NCI-H2227 (cell line): ENCODE measurements at regions not wholly inside any gene's neighbourhood (a gene's known extent, or its start where the extent isn't known, plus 50 kb on each side); places are given as distances from the start of the nearest gene placed in this dataset.
"Not testable (repeated sequence)": the region's sequence is repeated elsewhere in the genome, so short reads cannot be mapped to it uniquely, and the experiment has no call there.

Experiments used
- DNase-seq: peaks from one replicate; lab custom pipeline; 2025; ENCODE audit not compliant: unreplicated experiment; lab: John Stamatoyannopoulos, UW

DNA sequence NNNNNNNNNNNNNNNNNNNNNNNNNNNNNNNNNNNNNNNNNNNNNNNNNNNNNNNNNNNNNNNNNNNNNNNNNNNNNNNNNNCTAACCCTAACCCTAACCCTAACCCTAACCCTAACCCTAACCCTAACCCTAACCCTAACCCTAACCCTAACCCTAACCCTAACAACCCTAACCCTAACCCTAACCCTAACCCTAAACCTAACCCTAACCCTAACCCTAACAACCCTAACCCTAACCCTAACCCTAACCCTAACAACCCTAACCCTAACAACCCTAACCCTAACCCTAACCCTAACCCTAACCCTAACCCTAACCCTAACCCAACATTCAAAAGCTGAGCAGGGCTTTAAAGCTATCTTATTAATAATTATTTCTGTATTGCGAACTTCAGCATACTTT is 182.5 kb upstream of the FAM20C start:
- not testable (repeated sequence) for DNase-seq

DNA sequence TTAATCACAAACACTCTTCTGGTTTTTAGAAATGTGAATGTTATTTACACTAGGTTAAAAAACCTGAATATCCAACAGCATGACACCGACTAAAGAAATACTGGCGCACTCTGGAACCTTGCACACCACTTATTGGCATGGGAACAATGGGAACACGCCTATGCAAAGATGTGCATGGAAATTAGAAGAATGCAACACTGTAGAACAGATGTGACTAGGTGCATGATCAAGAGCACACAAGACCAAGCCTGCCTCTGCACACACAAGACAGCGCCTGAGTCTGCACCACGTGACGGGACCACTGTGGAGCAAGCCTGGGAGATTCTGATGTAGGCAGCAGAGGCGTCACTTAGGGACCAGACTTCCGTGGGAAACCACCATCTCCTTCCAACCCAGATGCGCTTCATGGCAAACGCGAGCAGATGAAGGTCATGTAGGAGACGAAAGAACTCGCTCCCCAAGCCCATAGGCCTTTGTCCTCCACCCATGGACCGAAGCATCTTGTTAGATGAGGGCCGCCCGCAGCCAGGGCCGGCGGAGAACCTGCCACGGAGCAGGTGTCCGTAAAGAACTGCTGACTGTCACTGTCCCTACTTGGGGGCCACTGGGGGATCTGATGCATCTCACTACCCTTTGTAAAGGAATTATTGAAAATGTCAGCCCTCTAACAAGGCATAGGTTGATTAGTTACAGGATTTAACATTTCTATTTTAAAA is 159.6 kb upstream of the FAM20C start:
- DNase-seq: not testable (repeated sequence)

DNA sequence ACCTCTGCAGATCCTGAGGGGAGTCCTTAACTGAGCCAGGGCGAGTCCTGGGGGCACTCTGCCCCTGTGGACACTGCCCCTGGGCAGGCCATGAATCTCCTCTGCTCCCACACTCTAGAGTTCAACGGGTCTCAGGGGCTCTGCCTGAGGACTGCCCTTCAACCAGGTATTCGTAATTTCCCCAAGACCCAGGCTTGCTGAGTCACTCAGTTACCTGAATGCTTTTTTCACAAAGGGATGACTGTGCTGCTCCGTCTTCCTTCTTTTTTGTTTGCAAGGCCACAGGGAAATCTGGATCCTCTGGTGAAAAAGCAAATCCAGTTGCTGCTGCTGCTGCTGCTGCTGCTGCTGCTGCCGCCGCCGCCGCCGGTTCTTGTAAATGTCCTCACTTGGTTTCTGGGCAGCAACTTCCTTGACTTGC is 157.2 kb upstream of the FAM20C start:
- DNase-seq: not testable (repeated sequence)

DNA sequence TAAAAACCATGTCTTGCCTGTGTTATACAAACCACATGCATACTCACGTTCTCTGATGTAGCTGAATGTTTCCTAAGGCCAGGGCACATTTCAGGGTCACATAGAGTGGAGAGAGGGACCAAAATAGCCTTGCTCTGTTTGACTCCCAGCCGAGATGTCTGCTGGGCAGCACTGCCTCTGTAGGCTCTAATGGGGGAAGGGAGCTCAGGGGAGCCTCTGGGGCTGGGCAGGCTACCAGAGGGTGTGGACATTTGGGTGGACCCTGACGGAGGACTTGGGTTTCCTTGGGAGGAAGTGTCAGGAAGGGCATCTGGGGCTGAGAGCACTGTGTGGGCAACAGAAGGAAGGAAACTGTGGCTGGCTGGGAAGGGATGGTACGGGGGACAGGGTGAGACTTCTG is 155.8 kb upstream of the FAM20C start:
- not testable (repeated sequence) for DNase-seq

DNA sequence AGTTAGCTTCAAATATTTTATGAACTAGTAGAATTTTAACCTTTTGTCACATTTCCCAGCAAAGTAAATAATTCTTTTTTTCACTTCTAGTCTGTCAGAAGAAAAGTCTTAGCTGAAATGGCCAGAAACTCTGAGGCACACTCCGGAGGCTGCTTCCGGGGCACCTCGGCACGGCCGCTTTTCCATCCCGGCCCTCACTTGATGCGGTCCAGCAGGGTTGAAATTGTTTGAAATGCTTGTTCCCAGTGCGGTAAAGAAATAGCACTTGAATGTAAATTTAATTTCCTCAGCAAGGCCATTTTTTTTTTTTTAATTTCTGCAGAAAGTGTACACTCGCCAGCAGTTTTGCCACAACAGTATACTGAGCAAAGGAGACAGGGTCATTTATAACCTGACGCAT is 154.7 kb upstream of the FAM20C start:
- not testable (repeated sequence) for DNase-seq

DNA sequence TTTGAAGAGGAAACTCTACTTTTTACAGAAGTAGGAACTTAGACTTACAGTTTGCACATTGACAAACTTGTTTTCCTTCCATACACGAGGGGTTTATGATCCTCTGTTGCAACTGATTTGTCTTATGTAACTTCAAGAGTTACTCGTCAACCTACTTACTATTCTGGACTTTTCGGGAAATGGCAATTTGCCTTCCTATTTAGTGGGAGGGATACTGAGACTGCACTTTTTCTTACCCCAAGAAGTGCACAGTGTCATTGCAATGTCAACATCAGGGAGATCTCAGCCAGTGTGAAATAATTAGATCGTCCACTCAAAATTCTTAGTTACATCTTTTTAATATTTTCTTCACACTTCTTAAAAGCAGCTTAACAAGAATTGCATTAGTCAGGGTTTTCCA is 153.9 kb upstream of the FAM20C start:
- DNase-seq: not testable (repeated sequence)

DNA sequence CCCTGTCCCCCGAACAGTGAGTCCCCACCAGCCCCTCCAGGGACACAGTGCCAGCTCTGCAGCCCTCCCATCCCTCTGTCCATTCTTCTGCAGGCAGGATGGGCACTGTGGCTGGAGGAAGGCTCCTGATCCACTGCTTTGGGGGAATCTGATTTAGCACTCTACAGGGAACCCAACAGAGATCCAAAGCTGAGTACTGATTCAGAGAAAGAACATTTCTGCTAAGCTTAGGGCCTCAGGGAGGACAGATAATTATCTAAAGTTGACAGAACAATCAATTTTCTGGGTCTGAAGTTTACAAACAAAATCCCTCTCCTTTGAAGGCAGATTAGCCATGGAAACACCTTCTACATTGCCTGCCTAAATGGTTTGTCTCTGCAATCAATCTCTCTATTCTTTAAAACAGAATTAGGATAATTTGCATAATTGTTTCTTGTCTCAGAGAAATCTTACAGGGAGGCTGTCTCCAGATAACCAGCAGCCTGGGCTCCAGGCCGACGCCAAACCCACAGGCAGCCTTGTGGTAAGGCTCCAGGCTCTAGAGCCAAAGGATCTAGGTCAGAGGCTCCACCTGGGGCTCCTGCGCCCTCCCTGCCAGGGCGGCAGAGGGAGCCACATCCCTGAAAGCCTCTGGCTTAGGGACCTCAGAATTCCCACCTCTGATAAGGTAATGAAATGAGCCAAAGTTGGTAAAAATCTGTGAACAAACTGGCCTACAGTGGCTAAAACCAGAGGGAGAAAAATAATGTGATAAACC is 152.2 kb upstream of the FAM20C start:
- not testable (repeated sequence) for DNase-seq

DNA sequence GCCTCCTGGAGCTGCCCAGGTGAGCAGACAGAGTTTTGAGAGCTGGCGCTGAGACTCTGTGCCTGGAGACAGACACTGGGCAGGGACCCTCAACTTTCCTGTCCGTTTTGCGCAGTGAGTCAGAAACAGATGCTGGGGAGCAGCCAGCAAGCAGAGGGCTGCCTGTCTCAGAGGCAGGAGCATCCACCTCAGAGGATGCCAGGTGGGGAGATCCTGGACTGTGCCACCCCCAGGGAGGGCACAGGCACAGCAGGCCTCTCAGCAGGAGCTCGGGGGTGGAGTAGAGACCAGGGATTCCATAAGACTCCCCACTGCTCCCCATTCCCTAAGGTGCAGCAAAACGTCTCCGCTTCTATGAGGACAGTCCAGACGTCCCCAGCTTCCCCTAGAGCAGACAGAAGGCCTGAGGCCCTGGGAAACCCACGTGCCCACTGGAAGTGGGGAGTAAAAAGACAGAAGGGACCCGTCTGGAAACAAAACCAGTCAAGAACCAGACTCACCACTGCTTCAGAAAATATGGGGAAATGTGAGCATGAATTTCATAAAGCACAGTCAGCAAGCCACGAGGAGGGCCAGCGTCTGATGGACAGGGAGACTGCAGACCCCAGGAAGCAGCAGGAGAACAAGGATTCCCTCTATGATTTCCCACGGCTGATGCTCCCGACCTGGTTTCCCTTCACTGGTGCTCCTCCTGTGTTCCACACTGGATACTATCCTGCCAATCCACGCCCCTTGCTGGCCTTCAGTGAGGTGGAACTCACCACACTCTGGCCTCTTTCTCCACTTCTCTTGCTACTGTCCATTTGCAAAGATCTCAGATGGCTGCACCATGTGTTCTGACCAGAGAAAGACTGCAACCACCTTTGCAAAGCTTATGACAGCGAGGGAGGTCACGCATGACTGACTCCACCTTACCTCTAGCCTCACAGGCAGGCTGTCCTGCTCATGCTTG is 151.3 kb upstream of the FAM20C start:
- no peak for DNase-seq

DNA sequence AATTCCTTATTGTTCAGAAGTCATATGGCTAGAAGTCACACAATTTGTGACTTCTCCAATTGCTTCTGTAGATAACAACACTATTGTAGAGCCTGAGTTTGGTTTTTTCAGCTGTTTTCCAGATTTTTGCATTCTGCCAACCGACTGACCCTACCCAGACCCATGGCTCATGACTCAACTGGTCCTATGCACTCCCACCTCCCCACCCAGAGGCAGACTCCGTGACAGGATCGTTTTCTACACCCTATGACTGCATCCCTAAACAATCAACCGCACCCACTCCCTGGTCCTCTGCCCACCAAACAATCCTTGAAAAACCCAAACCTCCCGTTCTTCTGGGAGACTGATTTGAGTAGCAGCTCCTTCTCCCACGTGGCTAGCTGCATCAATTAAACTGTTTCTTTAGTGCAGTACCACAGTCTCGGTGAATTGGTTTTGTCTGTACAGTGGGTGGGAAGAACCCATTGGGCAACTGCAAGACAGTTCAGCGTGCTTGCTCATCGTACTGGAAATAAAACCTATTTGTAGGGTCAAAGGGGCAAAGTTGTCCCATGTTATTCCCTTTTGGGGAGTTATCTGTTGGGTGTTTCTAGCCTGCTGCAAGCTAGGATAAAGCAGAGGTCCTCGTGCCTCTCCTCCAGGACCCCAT is 150.3 kb upstream of the FAM20C start:
- no peak for DNase-seq

DNA sequence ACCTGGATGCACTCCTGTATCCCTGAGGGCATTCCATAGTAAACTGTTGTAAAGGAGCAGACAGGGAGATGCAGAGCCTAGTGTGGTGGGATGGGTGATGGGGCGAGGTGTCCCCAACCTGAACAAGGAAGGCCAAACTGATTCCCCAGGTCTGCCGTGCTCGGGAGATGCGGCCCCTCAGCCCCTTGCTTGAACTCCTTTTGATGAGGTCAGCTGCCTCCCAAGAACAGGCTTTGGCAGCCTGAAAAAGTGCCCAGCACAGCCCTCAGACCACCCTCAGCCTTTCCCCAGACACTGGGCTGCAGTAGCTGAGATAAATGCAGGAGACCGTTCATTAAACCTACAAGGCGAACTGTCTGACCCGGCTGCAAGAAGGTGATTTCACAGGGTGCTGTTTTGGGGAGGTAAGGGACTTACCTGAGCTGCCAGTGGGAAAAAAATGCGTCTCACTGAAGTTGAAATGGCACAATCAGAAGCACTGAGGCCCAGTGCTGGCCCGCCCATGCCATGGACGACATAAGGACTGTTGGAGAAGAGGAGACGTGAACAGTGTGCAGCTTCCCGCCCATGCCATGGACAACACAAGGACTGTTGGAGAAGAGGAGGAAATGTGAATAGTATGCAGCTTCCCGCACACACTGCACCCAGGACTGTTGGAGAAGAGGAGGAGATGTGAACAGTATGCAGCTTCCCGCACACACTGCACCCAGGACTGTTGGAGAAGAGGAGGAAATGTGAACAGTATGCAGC is 148.4 kb upstream of the FAM20C start:
- DNase-seq: no peak

DNA sequence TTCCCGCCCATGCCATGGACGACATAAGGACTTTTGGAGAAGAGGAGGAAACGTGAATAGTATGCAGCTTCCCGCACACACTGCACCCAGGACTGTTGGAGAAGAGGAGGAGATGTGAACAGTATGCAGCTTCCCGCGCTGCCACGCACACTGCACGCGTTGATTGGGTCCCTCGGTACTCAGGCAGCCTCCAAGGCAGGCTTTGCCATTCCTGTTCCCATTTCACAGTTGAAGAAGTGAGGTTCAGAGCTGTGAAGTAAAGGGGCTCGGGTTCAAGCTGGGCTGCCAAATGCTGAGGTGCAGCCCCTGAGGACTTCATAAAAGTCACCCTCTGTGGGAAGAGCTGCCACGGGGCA is 147.9 kb upstream of the FAM20C start:
- DNase-seq: no peak

DNA sequence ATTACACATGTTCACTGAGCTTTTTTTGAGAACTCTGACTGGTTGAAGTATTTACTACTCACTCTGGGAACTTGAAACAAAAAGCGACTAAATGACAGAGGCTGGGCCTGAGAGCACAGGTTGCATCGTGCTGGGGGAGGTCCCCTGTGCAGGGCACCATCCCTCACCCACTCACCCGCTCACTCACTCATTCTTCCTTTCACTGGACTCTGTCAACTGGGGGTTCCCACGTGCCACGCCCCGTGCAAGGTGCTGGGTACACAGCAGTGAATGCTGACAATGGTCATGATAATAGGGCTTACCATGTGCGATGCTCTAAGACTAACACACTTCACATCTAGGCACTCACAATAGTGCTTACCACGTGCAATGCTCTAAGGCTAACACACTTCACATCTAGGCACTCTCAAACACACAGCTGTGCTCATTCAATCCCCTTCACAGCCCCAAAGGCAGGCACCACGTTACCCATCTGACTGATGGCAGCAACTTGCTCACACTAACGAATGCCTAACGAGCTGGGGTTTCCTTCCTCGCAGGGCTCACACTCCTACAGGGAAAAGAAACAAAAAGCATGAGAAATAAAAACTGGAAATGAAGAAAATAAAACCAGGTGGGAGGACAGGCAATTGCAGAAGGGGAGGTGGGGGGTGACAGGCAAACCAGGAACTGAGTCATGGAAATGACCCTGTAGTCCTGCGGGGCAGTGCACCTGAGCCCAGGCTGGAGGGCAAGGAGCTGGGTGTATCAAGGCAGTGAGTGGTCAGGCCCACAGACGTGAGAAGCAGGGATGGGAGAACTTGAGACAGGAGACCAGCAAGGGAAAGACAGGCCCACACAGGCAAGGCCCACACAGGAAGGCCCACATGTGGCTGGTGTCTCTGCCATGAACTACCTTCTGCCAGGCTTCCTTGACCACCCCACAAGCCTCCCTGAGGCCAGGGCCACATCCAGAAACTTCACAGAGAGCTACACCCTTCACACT is 147.0 kb upstream of the FAM20C start:
- no peak for DNase-seq

DNA sequence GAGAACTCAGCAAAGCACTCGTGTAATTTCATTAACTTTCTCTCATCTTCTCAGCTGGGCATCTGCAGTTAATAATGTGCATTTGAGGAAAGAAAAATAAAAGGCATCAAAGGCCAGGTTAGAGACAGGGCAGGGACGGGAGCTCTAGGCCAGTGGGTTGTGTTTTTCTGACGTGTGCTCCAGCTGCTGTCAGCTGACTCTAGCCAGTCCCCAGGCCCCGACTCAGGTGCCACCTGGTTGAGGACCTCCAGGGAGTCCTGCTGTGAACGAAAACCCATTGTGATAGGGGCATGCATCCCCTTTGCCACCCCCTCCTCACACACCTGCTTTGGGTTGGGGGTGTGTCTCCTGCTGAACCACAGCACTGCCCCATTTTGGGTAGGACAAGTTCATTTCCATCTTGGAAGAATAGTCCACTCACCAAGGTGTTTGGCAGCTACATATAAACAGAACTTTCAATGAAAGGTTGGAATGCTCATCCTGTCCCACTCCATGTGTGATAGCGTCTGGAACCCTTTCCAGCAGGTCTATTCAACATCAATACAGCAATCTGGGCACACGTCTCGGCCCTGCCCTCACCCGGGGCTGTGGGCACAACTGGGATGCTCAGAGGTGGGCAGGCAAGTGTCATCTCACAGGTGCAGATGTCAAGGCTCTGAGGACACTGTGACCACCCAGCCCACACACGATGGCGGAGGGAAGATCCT is 146.1 kb upstream of the FAM20C start:
- no peak for DNase-seq

DNA sequence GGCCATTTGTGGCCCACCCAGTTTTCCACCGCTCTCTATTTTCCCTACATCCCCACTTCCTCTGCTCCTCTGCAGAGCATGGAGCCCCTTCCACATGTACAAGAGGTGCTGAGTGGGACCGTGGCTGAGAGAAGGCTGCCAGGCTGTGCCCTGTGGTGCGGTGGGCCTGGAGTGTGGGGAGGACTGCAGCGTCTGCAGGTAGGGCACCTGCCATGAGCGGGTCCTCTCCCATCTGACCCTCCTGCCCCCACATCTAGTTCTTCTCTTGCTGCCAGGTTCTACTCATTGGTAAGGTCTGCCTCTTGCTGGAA is 145.6 kb upstream of the FAM20C start:
- DNase-seq: no peak

DNA sequence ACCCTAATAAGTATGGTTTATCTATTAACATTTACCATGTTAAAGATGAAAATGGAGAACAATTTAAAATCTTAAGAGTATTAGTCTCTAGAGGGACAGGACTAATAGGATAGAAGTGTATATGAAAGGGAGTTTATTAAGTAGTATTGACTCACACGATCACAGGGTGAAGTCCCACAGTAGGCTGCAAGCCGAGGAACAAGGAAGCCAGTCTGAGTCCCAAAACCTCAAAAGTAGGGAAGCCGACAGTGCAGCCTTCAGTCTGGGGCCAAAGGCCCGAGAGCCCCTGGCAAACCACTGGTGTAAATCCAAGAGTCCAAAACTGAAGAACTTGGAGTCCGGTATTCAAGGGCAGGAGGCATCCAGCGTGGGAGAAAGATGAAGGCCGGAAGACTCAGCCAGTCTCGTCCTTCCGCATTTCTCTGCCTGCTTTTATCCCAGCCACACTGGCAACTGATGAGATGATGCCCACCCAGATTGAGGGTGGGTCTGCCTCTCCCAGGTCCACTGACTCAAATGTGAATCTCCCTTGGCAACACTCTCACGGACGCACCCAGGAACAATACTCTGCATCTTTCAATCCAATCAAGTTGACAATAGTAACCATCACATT is 140.8 kb upstream of the FAM20C start:
- no peak for DNase-seq

DNA sequence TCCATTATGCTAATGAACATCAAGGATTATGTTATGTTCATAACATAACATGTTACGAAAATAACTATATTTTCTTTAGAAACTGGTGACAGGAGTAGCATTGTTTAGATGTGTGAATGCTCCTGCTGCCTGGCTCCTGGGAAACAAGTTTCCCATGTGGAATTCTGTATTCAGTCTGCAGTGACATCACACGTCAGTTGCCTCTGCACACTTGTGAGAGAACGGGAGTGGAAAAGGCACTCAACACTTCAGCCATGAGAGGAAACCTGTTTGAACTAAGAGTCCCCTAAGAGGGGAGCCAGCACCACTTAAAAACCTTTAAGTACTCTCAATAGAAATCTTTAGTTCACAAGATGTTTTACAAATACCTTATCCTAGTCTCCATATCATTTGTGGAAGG is 140.3 kb upstream of the FAM20C start:
- DNase-seq: no peak

DNA sequence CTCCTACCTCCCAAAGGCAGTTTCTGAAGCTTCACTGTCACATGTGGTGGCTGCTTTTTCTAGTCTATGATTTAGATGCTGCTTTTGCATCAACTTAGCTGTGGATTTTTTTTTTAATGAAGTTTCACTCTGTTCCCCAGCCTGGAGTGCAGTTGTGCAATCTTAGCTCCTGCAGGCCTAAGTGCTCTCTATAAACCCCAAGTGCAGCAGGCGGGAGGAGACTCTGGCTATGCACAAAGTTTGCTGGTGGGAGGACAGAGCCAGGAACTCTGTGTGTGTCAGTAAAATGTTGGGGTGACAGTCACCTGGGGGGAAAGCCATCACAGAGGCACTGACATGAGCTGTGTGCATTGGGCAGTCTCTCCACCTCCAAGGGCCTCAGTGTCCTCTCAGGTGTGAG is 138.8 kb upstream of the FAM20C start:
- DNase-seq: no peak

DNA sequence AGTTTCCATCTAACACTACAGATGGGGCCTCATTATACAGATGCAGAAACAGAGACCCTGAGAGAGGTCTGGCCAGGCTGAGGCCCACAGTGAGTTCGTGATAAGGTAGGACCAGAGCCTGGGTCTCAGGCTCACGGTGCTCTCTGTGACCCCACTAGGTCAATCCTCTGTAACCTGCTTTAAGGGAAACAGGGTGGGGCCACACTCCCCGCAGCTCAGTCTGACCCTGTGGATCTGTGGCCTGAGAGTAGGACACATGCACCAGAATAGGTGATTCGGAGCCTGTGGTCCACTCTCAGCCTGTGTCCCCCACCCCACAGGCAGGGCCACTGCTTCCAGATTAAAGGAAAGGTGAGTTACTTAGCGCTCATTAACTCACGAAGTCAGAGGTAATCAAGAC is 137.8 kb upstream of the FAM20C start:
- no peak for DNase-seq
